ENCODE measurements at regions not wholly inside any gene's neighbourhood (a gene's known extent, or its start where the extent isn't known, plus 50 kb on each side); places are given as distances from the start of the nearest gene placed in this dataset.
"Not testable (repeated sequence)": the region's sequence is repeated elsewhere in the genome, so short reads cannot be mapped to it uniquely, and the experiment has no call there.

DNA sequence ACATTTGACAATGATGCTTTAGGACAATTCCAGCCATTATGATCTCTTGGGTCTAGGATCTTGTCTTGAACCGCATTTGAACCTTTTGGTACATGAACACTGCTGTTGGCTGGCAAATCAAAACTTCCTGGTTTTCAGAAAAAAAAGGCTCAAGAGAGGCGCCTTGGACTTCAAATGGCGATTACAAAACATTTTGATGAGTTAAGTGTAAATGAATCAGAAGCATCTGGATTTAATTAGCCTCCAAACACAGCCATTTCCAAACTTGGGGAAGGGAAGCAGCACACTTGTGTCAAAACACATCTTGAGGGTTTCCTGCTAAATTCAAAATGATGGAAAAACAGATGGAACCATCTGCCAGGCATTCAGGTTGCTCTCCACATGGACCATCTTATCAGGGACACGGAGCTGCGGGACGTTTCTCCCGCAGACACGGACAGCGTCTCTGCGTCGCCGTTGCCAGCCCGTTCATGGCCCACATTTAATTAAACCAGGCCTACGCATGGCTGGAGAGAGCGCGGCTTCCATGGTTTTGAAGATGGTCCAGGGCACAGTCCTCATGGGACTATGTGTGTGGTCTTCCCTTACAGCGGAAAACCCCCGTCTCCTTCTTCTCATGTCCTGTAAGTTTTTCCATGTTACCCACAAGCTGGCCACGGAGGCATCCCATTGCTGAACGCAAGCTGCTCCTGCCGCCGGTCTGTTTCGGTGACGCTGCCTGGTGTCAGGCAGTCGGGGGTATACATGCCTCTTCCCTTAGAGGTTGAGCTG is 55.8 kb upstream of the PTCH1 start:
- DNase-seq, result peak in 1 of 5 donors; percentile 40
- TF ChIP-seq EP300 (IDR thresholded peaks at IDR 0.05), result no peak
- TF ChIP-seq POLR2A (IDR thresholded peaks at IDR 0.05), result no peak
- TF ChIP-seq, protein P1, sequence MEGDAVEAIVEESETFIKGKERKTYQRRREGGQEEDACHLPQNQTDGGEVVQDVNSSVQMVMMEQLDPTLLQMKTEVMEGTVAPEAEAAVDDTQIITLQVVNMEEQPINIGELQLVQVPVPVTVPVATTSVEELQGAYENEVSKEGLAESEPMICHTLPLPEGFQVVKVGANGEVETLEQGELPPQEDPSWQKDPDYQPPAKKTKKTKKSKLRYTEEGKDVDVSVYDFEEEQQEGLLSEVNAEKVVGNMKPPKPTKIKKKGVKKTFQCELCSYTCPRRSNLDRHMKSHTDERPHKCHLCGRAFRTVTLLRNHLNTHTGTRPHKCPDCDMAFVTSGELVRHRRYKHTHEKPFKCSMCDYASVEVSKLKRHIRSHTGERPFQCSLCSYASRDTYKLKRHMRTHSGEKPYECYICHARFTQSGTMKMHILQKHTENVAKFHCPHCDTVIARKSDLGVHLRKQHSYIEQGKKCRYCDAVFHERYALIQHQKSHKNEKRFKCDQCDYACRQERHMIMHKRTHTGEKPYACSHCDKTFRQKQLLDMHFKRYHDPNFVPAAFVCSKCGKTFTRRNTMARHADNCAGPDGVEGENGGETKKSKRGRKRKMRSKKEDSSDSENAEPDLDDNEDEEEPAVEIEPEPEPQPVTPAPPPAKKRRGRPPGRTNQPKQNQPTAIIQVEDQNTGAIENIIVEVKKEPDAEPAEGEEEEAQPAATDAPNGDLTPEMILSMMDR (IDR thresholded peaks at IDR 0.05), result no peak
- Histone ChIP-seq H3K4me3 (no peak overlapping the region), H3K27me3 (no peaks in the 10 kb centered on the region), H3K4me1 (ENCODE audit: insufficient read depth) (peaks cover 2% of the 10 kb centered on the region), H3K9me3 (no peaks in the 10 kb centered on the region), H3K27ac (no peak overlapping the region), H3K36me3 (no peaks in the 10 kb centered on the region)
- 16 to 39% (median 19%) methylated on average over 25 of the region's 25 CpGs for WGBS, 3 donors
- intact Hi-C loops (cut with DNase I), result no loop called here

DNA sequence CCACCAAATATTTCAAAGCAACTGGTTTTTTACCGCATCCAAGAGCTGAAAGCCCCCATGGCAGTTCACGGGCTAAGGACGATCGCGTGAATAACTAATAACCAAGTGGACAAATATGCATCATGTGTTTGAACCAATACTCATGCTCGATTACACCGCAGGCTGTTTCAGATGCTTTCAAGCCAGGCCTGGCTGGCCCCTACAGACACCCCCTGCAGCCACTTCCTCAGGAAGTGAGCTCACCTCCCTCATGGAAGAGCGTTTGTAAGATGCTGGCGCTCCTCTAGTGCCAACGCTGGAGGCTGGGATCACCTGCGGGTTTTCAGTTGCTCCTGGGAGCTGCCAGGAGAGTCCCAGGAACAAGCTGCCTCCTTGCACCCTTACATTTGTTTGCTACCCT is 53.9 kb upstream of the PTCH1 start:
- 89 to 90% (median 89%) methylated on average over 11 of the region's 11 CpGs for WGBS, 3 donors
- H3K4me3 ChIP-seq, result no peak overlapping the region

DNA sequence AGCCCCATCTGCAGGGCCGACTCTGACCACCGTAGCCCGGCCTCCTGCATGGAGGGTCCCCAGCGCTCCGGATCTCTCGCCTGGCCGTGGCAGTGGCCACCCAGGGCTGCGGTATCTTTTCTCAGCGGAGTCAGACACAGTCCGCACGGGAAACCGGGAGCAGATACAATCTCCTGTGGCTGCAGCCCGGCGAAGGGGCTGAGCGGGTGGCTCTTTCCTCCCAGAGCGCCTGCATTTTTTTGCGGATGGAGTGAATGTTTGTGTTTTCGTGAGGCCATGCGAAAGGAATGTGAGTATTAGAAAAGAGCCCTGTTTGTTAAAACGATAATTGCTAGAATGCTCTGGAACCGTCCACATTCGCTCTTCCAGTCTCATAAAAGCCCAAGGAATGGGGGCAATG is 53.4 kb upstream of the PTCH1 start:
- TF ChIP-seq EP300 (IDR thresholded peaks at IDR 0.05), result no peak
- TF ChIP-seq, protein P1 (IDR thresholded peaks at IDR 0.05), result no peak
- no peak for TF ChIP-seq POLR2A (IDR thresholded peaks at IDR 0.05)
- Histone ChIP-seq H3K36me3 (no peaks in the 10 kb centered on the region), H3K9me3 (no peaks in the 10 kb centered on the region), H3K4me3 (no peak overlapping the region), H3K4me1 (ENCODE audit: insufficient read depth) (peaks cover 2% of the 10 kb centered on the region), H3K27me3 (no peaks in the 10 kb centered on the region), H3K27ac (no peak overlapping the region)
- no peak for DNase-seq
- intact Hi-C loops (cut with DNase I), result no loop called here
- 17 to 22% (median 20%) methylated on average over 22 of the region's 22 CpGs for WGBS, 3 donors

More for the DNA sequence above, 53.9 kb upstream of the PTCH1 start:
- Histone ChIP-seq H3K4me1 (ENCODE audit: insufficient read depth) (peaks cover 2% of the 10 kb centered on the region), H3K9me3 (no peaks in the 10 kb centered on the region), H3K36me3 (no peaks in the 10 kb centered on the region), H3K27ac (no peak overlapping the region), H3K27me3 (no peaks in the 10 kb centered on the region)
- no peak for DNase-seq
- intact Hi-C loops (cut with DNase I), result no loop called here
- TF ChIP-seq EP300 (IDR thresholded peaks at IDR 0.05), result no peak
- TF ChIP-seq, protein P1 (IDR thresholded peaks at IDR 0.05), result no peak

DNA sequence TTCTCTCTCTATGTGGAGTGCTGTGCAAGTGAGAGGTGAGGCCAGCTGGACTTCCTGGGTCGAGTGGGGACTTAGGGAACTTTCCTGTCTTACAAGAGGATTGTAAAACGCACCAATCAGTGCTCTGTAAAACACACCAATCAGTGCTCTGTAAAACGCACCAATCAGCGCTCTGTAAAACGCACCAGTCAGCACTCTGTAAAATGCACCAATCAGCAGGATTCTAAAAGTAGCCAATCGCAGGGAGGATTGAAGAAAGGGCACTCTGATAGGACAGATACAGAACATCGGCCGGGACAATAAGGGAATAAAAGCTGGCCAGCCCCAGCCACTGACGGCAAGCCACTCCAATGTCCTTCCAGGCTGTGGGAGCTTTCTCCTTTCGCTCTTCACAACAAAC is 52.0 kb upstream of the PTCH1 start:
- H3K27ac ChIP-seq; H3K4me3 ChIP-seq; H3K27me3 ChIP-seq; H3K9me3 ChIP-seq; DNase-seq; H3K4me1 ChIP-seq (ENCODE audit: insufficient read depth); H3K36me3 ChIP-seq; intact Hi-C loops (cut with DNase I): not testable (repeated sequence)
- 90 to 95% (median 92%) methylated on average over 10 of the region's 10 CpGs for WGBS, 3 donors
